H1 (cell line): ENCODE measurements at regions not wholly inside any gene's neighbourhood (a gene's known extent, or its start where the extent isn't known, plus 50 kb on each side); places are given as distances from the start of the nearest gene placed in this dataset.

ENCODE experiments used
- FOSL1 ChIP-seq: IDR thresholded peaks from 2 replicates; pipeline ENCODE4 v1.6.1; 2011; ENCODE audit warnings: mild to moderate bottlenecking, low read depth, low read length, moderate library complexity; ENCODE audit not compliant: insufficient read depth
- RNF2 ChIP-seq: fragments of 200-900, 300-1000 bp; sonication (generic); IDR thresholded peaks from 2 replicates; pipeline ENCODE4 v1.7.1; 2016; ENCODE audit warnings: borderline replicate concordance, low read depth, mild to moderate bottlenecking, antibody characterized with exemption, low read length; ENCODE audit not compliant: poor library complexity, severe bottlenecking; ENCODE audit errors: missing control alignments
- SAP30 ChIP-seq: fragments of 300-600 bp; sonication (generic); IDR thresholded peaks from 2 replicates; pipeline ENCODE4 v1.7.1; 2012; ENCODE audit warnings: low read length, moderate library complexity, mild to moderate bottlenecking, inconsistent platforms; ENCODE audit not compliant: insufficient read depth, insufficient replicate concordance
- SIN3A ChIP-seq, 2 experiments: IDR thresholded peaks in 1 of 2; conservative IDR thresholded peaks in 1 of 2; 2 replicates each; pipeline ENCODE4 v1.6.1; 2011 to 2012; ENCODE audit warnings: low read length in 2 of 2, improper control_type of control experiment in 1 of 2, low read depth in 1 of 2, mild to moderate bottlenecking in 1 of 2
- SRF ChIP-seq: IDR thresholded peaks from 2 replicates; pipeline ENCODE4 v1.6.1; 2011; ENCODE audit warnings: mild to moderate bottlenecking, low read depth, low read length, moderate library complexity
- USF2 ChIP-seq: IDR thresholded peaks from 2 replicates; pipeline ENCODE4 v1.6.1; 2011; ENCODE audit warnings: low read length, improper control_type of control experiment
- ZNF274 ChIP-seq: IDR thresholded peaks from 2 replicates; pipeline ENCODE4 v1.7.0; 2012; ENCODE audit warnings: low read length, borderline replicate concordance; ENCODE audit errors: extremely low read depth

DNA sequence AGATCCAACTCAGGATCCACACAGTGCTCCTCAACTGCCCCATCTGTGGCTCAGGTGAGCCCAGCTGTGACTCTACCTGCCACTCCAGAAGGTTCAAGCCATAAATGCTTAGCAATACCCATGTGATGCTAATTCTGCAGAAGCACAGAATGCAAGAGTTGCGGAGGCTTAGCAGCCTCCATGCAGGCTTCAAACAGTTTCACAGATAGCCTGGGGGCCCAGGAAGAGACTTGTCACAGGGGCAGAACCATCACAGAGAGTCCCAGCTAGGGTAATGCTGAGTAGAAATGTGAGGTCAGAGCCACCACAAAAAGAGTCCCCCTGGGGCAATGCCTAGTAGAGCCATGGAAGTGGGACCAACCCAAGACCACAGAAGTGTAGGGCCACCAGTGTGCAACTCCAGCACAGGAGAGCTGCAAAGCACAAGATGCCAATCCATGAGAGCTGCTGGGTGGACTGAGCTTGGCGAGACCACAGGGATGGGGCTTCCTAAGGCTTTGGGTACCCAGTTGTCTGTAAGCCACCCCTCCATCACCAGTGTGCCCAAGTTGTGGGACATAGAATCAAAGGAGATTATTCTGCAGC, 283.9 kb downstream of the UBE3D start (continued):
- no peak for TF ChIP-seq SIN3A (conservative IDR thresholded peaks at IDR 0.05 in 1 of 2, IDR thresholded peaks at IDR 0.05 in 1 of 2; ENCODE audit: low read depth in 1 of 2, low read length in 2 of 2)
- no peak for TF ChIP-seq ZNF274
- no peak for TF ChIP-seq USF2
- no peak for TF ChIP-seq RNF2
- TF ChIP-seq SAP30: no peak
- TF ChIP-seq FOSL1: no peak
- no peak for TF ChIP-seq SRF
